IMR-90 (cell line): ENCODE measurements at regions not wholly inside any gene's neighbourhood (a gene's known extent, or its start where the extent isn't known, plus 50 kb on each side); places are given as distances from the start of the nearest gene placed in this dataset.
A peak's percentile ranks its signal among the peaks of the same experiment; 100 is the strongest.

Source experiments
- ATAC-seq: fragments of 200-7000 bp; cut with Tn5 transposase; 2 replicates; pipeline ENCODE4 v1.9.1; 2020; ENCODE audit warnings: low read depth, mild to moderate bottlenecking, moderate library complexity
- BruUV-seq: library from RNA; stranded (reverse); fragments of 400-500 nt; replicated peaks from 2 replicates; lab custom pipeline; 2021; lab: Mats Ljungman, UMichigan
- CTCF ChIA-PET: fragments of 300-600 bp; formaldehyde crosslinking; extraction: SDS; loops from one replicate; lab custom pipeline; 2021; ENCODE audit warnings: antibody characterized with exemption; lab: Yijun Ruan, JAX
- POLR2A ChIA-PET: fragments of 300-600 bp; sonication (Branson Sonifier 250); formaldehyde crosslinking; loops from one replicate; lab custom pipeline; 2022; ENCODE audit warnings: antibody characterized with exemption; ENCODE audit not compliant: unreplicated experiment; lab: Charles Lee
- DNase-seq: peaks from one replicate; pipeline ENCODE4 v3.0.0; 2013
- H2AFZ ChIP-seq: replicated peaks from 2 replicates; pipeline ENCODE3; 2013; ENCODE audit warnings: low read length, mild to moderate bottlenecking; ENCODE audit not compliant: poor library complexity
- H2AK5ac ChIP-seq: 2 replicates; pipeline ENCODE4 v1.6.1; 2013; ENCODE audit warnings: low read depth, low read length, inconsistent platforms
- H2AK9ac ChIP-seq: replicated peaks from 2 replicates; pipeline ENCODE3; 2013; ENCODE audit warnings: mild to moderate bottlenecking, low read depth, low read length, moderate library complexity; ENCODE audit not compliant: poor library complexity
- H2BK120ac ChIP-seq: 2 replicates; pipeline ENCODE4 v1.6.1; 2013; ENCODE audit warnings: low read depth, low read length, inconsistent platforms
- H2BK15ac ChIP-seq: 3 replicates; pipeline ENCODE4 v1.6.1; 2013; ENCODE audit warnings: low read depth, low read length, inconsistent platforms
- H2BK20ac ChIP-seq: 2 replicates; pipeline ENCODE4 v1.6.1; 2013; ENCODE audit warnings: low read depth, mild to moderate bottlenecking, inconsistent platforms, low read length, moderate library complexity
- H2BK5ac ChIP-seq: 2 replicates; pipeline ENCODE4 v1.6.1; 2013; ENCODE audit warnings: mild to moderate bottlenecking, low read depth, low read length, inconsistent platforms; ENCODE audit not compliant: poor library complexity, severe bottlenecking
- H3K14ac ChIP-seq: replicated peaks from 2 replicates; pipeline ENCODE4 v1.6.1; 2013; ENCODE audit warnings: low read depth, low read length, inconsistent platforms
- H3K18ac ChIP-seq: 2 replicates; pipeline ENCODE4 v1.6.1; 2013; ENCODE audit warnings: low read depth, low read length, control low read depth
- H3K23ac ChIP-seq: 2 replicates; pipeline ENCODE4 v1.6.1; 2013; ENCODE audit warnings: low read depth, low read length, inconsistent platforms
- H3K27ac ChIP-seq: 2 replicates; pipeline ENCODE4 v1.5.1; 2013; ENCODE audit warnings: mild to moderate bottlenecking, control low read depth, low read length; ENCODE audit not compliant: insufficient read depth
- H3K27me3 ChIP-seq: 2 replicates; pipeline ENCODE4 v1.6.1; 2013; ENCODE audit warnings: low read length; ENCODE audit not compliant: control insufficient read depth, insufficient read depth
- H3K36me3 ChIP-seq: 2 replicates; pipeline ENCODE4 v1.6.1; 2013; ENCODE audit warnings: low read length, mixed read lengths; ENCODE audit not compliant: control insufficient read depth, insufficient read depth
- H3K4ac ChIP-seq: 2 replicates; pipeline ENCODE4 v1.6.1; 2013; ENCODE audit warnings: low read depth, low read length, inconsistent platforms
- H3K4me1 ChIP-seq: 2 replicates; pipeline ENCODE4 v1.6.1; 2013; ENCODE audit warnings: low read length, mixed read lengths; ENCODE audit not compliant: control insufficient read depth, insufficient read depth
- H3K4me2 ChIP-seq: 2 replicates; pipeline ENCODE4 v1.6.1; 2013; ENCODE audit warnings: low read depth, mild to moderate bottlenecking, control low read depth, low read length, moderate library complexity
- H3K4me3 ChIP-seq: 2 replicates; pipeline ENCODE4 v1.5.1; 2013; ENCODE audit warnings: low read depth, mild to moderate bottlenecking, control low read depth, low read length, moderate library complexity; ENCODE audit not compliant: insufficient read depth
- H3K56ac ChIP-seq: 2 replicates; pipeline ENCODE4 v1.6.1; 2013; ENCODE audit warnings: low read length, inconsistent platforms; ENCODE audit not compliant: insufficient read depth; ENCODE audit errors: extremely low read depth
- H3K79me1 ChIP-seq, 2 experiments: 2 replicates each; pipeline ENCODE4 v1.6.1; 2013; ENCODE audit warnings: low read length in 2 of 2, inconsistent platforms in 1 of 2, low read depth in 1 of 2
- H3K9ac ChIP-seq: 2 replicates; pipeline ENCODE4 v1.6.1; 2013; ENCODE audit warnings: low read depth, low read length, control low read depth
- H3K9me1 ChIP-seq: 2 replicates; pipeline ENCODE4 v1.6.1; 2013; ENCODE audit warnings: low read length, inconsistent platforms; ENCODE audit not compliant: insufficient read depth
- H3K9me3 ChIP-seq: 2 replicates; pipeline ENCODE4 v1.6.1; 2013; ENCODE audit warnings: low read length; ENCODE audit not compliant: control insufficient read depth, insufficient read depth
- H4K20me1 ChIP-seq: 2 replicates; pipeline ENCODE4 v1.6.1; 2013; ENCODE audit warnings: low read length, inconsistent platforms; ENCODE audit not compliant: insufficient read depth
- H4K5ac ChIP-seq: 2 replicates; pipeline ENCODE4 v1.6.1; 2013; ENCODE audit warnings: mild to moderate bottlenecking, low read depth, low read length, control low read depth
- H4K8ac ChIP-seq, 2 experiments: 2 replicates each; pipeline ENCODE4 v1.6.1; 2013; ENCODE audit warnings: low read depth in 2 of 2, low read length in 2 of 2, control low read depth in 1 of 2, inconsistent platforms in 1 of 2
- H4K91ac ChIP-seq: 2 replicates; pipeline ENCODE4 v1.6.1; 2013; ENCODE audit warnings: low read depth, low read length, inconsistent platforms; ENCODE audit not compliant: insufficient read depth
- BHLHE40 ChIP-seq: fragments of 150-350 bp; IDR thresholded peaks from 2 replicates; pipeline ENCODE4 v1.6.1; 2016; ENCODE audit warnings: mild to moderate bottlenecking, low read depth, low read length
- CHD1 ChIP-seq: IDR thresholded peaks from 2 replicates; pipeline ENCODE4 v1.6.1; 2012; ENCODE audit warnings: low read depth, low read length, improper control_type of control experiment
- CTCF ChIP-seq: conservative IDR thresholded peaks from 2 replicates; pipeline ENCODE4 v1.5.1; 2012; ENCODE audit warnings: mild to moderate bottlenecking, low read depth, low read length, improper control_type of control experiment
- FOS ChIP-seq: fragments of 150-350 bp; IDR thresholded peaks from 2 replicates; pipeline ENCODE4 v1.6.1; 2016; ENCODE audit warnings: low read depth, low read length
- MAFK ChIP-seq: IDR thresholded peaks from 2 replicates; pipeline ENCODE4 v1.6.1; 2012; ENCODE audit warnings: low read depth, low read length, improper control_type of control experiment
- MAZ ChIP-seq: IDR thresholded peaks from 2 replicates; pipeline ENCODE4 v1.6.1; 2012; ENCODE audit warnings: low read depth, mild to moderate bottlenecking, low read length, improper control_type of control experiment, moderate library complexity, borderline replicate concordance
- MXI1 ChIP-seq: IDR thresholded peaks from 2 replicates; pipeline ENCODE4 v1.6.1; 2012; ENCODE audit warnings: low read depth, mild to moderate bottlenecking, low read length, moderate library complexity, borderline replicate concordance
- NFE2L2 ChIP-seq: fragments of 150-350 bp; IDR thresholded peaks from 2 replicates; pipeline ENCODE4 v1.6.1; 2016; ENCODE audit warnings: low read depth, mild to moderate bottlenecking, low read length
- POLR2A ChIP-seq: IDR thresholded peaks from 2 replicates; pipeline ENCODE4 v1.6.1; 2012; ENCODE audit warnings: mild to moderate bottlenecking, low read depth, low read length
- RAD21 ChIP-seq: IDR thresholded peaks from 2 replicates; pipeline ENCODE4 v1.6.1; 2012; ENCODE audit warnings: low read length, improper control_type of control experiment
- RCOR1 ChIP-seq: IDR thresholded peaks from 2 replicates; pipeline ENCODE4 v1.6.1; 2012; ENCODE audit warnings: mild to moderate bottlenecking, low read length, improper control_type of control experiment; ENCODE audit not compliant: insufficient replicate concordance
- SMC3 ChIP-seq: fragments of 150-350 bp; IDR thresholded peaks from 2 replicates; pipeline ENCODE4 v1.6.1; 2016; ENCODE audit warnings: low read depth, mild to moderate bottlenecking, antibody characterized with exemption, low read length, moderate library complexity
- USF2 ChIP-seq: fragments of 150-350 bp; IDR thresholded peaks from 2 replicates; pipeline ENCODE4 v1.6.1; 2017; ENCODE audit warnings: mild to moderate bottlenecking, antibody characterized with exemption, low read length, low read depth
- dilution Hi-C: fragments of 300-500 bp; cut with HindIII; formaldehyde crosslinking; loops from one replicate; pipeline ENCODE4 v1.14.3; 2018; ENCODE audit warnings: low sequenced_read_pairs; ENCODE audit not compliant: unreplicated experiment
- in situ Hi-C: fragments of 300-500 bp; cut with MboI; formaldehyde crosslinking; loops from 3 replicates; pipeline ENCODE4 v1.14.3; 2019; ENCODE audit warnings: low sequenced_read_pairs, inconsistent platforms, mixed read lengths
- intact Hi-C: fragments of 100-400 bp; cut with micrococcal nuclease; formaldehyde crosslinking; loops from 2 replicates; pipeline ENCODE4 v1.10.0; 2022
- TF ChIP-seq, protein P1 (sequence below): fragments of 150-350 bp; IDR thresholded peaks from 2 replicates; pipeline ENCODE4 v1.6.1; 2016; ENCODE audit warnings: low read depth, mild to moderate bottlenecking, low read length, moderate library complexity, borderline replicate concordance

GRCh38 chr2:216769626-216770025, 74.3 kb upstream of the IGFBP5 start:
- no peak overlapping the region for H2AK9ac ChIP-seq
- CTCF ChIA-PET: no interaction called here
- H3K4me1 ChIP-seq: peaks cover 10% of the 10 kb centered on the region
- intact Hi-C loops (no loop called here), in situ Hi-C loops (no loop called here), dilution Hi-C loops (no loop called here)
- no TSS peak for BruUV-seq
- H4K5ac ChIP-seq: no peak overlapping the region
- no peak overlapping the region for H3K4me3 ChIP-seq
- no peak overlapping the region for H3K14ac ChIP-seq
- no peak overlapping the region for H2AK5ac ChIP-seq
- no peak overlapping the region for H4K8ac ChIP-seq
- H3K9ac ChIP-seq: no peak overlapping the region
- ATAC-seq: no peak
- no peak overlapping the region for H3K23ac ChIP-seq
- H3K4ac ChIP-seq: no peak overlapping the region
- H4K20me1 ChIP-seq: no peaks in the 10 kb centered on the region
- no peaks in the 10 kb centered on the region for H3K9me3 ChIP-seq
- peaks cover 10% of the 10 kb centered on the region for H3K9me1 ChIP-seq
- TF ChIP-seq CTCF: no peak
- TF ChIP-seq NFE2L2: no peak
- TF ChIP-seq BHLHE40: no peak
- no peak for TF ChIP-seq RCOR1
- TF ChIP-seq MXI1: no peak
- TF ChIP-seq RAD21: no peak
- TF ChIP-seq, protein P1, sequence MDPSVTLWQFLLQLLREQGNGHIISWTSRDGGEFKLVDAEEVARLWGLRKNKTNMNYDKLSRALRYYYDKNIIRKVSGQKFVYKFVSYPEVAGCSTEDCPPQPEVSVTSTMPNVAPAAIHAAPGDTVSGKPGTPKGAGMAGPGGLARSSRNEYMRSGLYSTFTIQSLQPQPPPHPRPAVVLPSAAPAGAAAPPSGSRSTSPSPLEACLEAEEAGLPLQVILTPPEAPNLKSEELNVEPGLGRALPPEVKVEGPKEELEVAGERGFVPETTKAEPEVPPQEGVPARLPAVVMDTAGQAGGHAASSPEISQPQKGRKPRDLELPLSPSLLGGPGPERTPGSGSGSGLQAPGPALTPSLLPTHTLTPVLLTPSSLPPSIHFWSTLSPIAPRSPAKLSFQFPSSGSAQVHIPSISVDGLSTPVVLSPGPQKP: no peak
- no peak for TF ChIP-seq MAZ
- TF ChIP-seq FOS: no peak
- TF ChIP-seq MAFK: no peak
- no peak for TF ChIP-seq POLR2A
- TF ChIP-seq CHD1: no peak
- TF ChIP-seq USF2: no peak
- no peak for TF ChIP-seq SMC3
- H2BK5ac ChIP-seq: no peak overlapping the region
- H3K56ac ChIP-seq: no peak overlapping the region
- POLR2A ChIA-PET: no interaction called here
- no peak overlapping the region for H2AFZ ChIP-seq
- no peaks in the 10 kb centered on the region for H3K36me3 ChIP-seq
- no peak overlapping the region for H4K91ac ChIP-seq
- H2BK20ac ChIP-seq: no peak overlapping the region
- H2BK120ac ChIP-seq: no peak overlapping the region
- H3K18ac ChIP-seq: no peak overlapping the region
- no peaks in the 10 kb centered on the region for H3K79me1 ChIP-seq
- H3K4me2 ChIP-seq: no peak overlapping the region
- DNase-seq: no peak
- H3K27ac ChIP-seq: no peak overlapping the region
- H2BK15ac ChIP-seq: peak overlapping the region; percentile 20; the same call in 1 of the 3 replicates
- H3K27me3 ChIP-seq: no peaks in the 10 kb centered on the region
